HG02642 (cell line): ENCODE measurements at regions not wholly inside any gene's neighbourhood (a gene's known extent, or its start where the extent isn't known, plus 50 kb on each side); places are given as distances from the start of the nearest gene placed in this dataset.
A peak's percentile ranks its signal among the peaks of the same experiment; 100 is the strongest.

Experiments used
- ATAC-seq: cut with Tn5 transposase; IDR thresholded peaks from one replicate; pipeline ENCODE4 v1.9.1; 2021; ENCODE audit warnings: mild to moderate bottlenecking; ENCODE audit not compliant: unreplicated experiment, poor library complexity

DNA sequence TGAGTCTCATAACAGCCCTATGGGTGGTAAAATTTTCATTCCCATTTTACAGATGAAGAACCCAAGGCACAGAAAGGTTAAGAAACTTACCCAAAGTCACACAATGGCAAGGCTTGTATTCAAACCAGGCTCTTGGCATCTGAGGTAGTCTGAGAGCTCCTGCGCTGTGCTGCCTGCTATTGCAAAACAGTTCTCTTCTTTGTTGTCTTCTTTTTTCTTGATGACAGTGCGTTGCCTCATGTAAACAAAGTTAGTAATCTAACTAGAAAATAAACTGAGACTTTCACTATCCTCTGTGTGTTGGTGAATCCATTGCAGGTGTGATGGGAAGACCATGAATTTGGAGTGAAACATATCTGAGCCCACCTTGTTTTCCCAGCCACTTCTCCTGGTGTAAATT, 240.8 kb downstream of the PTEN start:
- ATAC-seq: no peak

DNA sequence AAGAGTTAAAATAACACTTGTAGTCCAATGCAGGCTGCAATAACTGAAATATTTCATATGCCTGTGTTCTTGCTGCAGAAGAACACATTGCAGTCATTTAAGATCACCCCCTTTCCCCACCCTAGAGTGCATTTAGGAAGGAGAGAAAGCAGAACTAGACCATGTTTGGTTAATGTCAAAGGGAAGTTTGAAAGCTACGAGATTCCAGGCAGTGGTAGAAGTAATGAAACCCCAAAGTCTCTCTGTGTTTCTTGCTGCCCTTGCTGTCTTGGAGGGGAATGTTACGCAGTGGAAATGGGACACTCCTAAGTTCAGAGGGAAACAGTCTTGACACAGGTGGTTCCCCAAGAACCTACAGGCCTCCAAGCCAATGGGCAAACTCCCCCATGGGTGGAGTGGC, 242.9 kb downstream of the PTEN start:
- ATAC-seq: no peak

DNA sequence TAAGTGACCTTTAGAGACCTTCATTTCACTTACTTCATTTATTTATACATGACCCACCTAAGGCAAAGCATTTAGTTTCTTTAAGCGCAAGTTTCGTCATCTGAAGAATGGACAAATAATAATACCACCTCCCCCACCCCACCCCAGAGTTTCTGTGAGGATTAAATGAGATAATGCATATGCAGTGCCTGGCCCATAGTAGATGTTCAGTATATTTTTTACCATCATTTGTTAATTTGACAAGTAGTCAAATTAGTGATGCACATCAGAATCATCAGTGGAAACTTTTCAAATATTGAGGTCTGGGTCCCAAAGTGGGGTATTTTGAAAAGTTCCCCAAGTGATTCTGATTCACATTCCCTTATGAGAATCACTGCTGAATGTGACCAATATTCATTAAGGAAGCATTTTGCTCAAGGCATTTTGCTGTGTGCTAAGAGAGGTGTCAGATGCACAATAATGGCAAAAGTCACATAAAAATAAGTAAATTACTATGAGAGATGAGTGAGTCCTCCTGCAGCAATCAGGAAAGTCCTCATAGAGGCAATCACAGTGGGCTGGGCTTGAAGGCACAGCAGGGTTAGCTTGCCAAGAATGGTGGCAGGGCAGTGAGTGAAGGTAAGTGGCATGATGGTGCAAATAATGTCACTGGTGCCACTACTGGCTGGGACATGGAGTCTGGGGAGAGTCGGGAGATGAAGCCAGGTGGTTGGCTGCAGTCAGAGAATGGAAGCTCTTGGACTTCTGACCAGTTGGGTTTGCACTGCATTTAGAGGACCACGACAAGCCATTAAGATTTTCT, 244.1 kb downstream of the PTEN start:
- ATAC-seq: peak; percentile 5

DNA sequence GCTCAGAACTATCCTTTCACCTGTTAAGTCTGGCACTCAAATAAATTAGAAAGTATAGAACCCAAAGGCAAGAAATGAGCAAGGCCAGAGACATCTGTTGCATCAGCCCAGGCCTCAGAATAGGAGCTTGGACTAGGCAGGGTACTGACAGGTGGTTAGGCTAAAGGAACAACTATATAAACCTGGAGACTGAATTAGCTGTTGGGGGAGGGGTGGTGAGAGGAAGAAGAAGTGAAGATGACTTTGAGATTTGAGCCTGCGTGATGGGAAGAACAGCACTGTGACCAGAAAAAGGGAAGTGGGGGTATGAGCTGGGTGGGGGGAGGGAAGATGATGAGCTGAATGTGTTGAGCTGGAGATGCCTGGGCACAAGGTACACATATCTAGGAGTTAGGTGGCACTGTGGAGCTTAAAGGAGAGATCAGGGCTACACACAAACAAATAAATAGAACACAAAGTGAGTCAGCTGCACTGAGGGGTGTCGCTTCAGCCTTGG, 244.7 kb downstream of the PTEN start:
- peak; percentile 49 for ATAC-seq

DNA sequence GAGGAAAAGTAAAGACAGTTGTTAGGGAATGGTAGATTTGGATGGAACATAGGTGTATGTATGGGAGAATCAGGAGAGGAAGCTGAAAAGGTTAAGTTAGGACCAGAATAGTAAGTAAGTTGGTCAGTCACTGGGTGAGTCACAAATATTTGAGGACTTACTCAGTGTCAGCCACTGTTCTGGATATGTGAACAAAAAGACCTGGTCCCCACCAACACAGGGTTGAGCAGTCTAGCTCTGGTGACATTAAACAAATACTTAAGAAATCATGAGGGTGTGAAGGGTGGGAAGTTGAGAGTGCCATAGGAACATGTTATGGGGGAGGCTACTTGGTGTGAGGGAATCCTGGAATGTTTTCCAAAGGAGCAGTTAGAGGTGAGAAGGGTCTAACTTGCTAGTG, 246.9 kb downstream of the PTEN start:
- ATAC-seq: peak; percentile 21

DNA sequence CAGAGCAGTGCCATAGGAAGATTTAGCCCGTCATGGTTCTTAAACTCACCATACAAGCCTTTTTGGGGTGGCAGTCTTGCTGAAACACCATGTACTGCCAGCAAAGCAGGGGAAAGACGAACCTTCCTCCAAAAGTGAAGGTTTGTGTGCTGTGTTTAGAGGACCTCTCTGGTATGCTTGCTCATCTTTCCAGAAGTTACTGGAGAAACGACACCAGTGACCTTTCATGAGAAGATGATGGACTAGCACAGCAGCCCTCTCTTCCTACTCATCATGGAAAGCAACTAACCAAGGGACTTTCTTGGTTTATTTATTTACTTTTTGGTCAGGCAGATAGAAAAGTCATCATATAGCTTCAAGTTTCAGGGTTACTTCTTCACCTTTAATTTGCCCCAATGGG, 247.4 kb downstream of the PTEN start:
- ATAC-seq: peak; percentile 23

DNA sequence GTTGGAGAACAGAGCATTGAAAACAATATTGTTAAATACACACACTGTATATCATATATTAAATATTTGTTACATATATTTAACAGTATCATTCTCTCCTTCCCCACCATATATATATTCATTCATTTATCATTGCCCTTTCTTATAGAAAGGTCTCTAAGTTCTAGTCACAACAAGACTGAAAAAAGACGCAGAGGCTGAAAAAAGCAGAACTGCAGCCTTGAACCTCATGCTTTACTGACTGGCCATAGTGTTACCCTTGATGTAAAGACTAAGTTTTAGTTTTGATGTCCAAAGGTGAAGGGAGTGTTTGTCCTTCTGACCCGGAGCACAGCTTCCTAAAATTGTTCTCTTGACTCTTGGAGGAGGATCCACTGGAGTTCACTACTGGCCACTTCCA, 247.9 kb downstream of the PTEN start:
- no peak for ATAC-seq

DNA sequence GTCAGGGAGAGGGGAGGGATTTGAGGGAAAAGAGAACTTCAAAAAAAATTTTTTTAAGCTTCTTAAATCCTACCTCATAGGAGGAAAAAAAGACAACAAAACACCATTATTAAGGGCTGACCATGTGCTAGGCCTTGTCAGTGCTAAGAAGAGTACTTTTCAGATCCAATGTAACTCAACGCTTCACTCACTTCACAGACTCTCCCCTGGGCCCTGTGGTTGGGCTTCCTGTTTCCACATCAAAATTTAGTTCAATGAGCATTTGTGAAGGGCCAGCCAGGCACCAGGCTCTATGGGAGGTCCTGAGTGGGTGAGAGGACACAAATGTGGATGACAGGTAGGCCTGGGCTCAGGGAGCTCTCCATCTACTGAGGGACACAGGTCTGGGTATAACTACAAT, 249.8 kb downstream of the PTEN start:
- ATAC-seq: peak; percentile 35

DNA sequence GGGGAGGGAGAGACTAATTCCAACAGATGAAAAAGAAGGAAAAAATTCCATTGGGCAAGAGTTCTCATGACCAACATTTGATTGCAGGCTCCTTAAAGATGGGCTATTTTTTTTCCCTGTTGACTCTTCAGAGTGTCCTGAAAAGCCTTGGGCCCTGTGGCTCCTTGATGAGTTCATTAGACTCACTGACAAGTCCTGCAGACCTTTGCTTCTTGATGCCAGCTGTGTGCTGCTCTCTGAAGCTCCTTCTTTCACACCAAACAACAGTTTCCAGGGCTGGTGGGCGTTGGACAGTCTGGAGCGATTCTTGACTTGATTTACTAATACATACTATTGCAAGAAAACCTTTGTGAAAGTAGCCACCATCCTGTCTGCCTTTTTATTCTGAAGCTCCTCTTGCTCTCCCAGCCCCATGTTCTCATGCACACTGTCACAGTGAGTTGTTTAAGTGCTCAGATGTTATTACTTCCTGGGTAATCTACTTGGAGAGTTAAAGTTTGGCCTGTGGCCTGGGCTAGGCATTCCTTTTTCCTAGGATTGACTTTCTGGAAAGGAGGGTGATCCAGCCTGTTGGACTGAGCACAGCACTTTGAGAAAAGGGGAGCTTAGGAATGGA, 250.3 kb downstream of the PTEN start:
- ATAC-seq: no peak

DNA sequence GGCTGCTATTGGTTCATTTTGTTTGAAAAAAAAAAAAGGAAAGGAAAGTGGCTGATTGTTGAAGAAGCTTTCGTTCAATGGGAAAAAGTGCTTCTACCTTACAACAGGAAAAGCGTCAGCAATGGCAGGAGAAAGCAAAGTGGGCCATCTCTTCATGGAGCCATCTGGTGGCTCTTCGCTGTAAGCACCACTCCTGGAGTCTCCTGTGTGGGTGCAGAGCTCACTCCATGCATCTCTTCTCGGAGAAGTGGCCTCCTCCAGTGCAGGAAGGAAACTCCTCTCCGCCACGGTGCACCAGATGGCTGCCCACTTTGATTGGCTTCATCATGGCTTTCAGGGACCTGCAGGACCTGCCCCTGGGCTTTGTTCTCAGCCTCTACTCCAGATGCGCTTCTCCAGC, 250.9 kb downstream of the PTEN start:
- ATAC-seq: no peak

DNA sequence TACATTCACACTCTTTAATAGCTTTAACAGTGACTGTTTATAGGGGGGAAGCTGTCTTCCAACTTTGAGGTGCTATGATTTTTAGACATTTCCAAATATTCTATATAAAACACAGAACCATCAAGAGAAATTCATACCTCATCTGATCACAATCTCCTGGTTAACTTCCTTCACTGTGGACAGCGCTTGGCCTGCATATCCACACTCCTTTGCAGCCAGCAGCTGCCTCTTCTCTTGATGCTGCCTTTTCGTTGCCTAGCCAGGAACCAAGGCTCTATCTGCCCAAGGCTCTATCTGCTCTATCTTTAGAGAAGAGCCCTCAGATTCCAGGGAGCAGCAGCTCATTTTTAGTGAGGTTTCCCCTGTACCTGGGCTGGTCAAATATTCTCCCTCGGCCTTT, 252.0 kb downstream of the PTEN start:
- ATAC-seq: no peak

DNA sequence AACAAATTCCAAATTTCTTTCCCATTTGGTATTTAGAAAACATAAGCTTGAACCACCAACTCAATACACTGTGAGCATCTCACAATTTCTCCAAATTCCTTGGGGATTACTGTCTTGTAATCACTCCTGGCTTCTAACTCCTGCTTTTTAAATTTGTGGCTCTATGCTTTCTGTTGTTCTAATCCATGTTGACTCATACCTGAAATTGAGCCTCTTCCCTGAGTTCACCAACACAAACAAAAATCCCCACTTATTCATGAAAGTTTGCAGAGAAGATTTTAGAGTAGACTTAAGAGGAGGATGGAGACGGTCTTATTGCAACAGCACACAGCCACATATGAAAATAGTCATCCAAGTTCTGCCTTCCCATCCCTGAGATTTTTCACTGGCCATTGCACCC, 252.5 kb downstream of the PTEN start:
- ATAC-seq: no peak

DNA sequence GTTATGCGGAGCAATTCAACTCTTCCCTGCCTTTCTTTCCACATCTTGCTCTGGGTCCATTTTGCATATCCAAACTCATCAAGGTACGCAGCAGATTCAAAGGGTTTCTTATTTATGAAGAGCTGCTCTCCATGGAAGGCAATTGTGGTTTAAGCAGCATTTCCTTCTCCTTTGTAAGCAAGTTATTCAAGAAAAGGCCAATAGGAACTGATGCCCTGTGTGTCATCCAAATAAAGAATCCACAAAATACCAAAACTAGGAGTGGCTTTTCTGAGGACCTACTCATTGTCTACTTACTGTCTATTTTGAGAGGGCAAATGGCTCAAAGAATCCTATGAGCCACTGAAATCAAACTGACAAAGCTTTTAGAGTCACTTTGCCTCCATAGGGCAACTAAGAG, 253.1 kb downstream of the PTEN start:
- no peak for ATAC-seq

DNA sequence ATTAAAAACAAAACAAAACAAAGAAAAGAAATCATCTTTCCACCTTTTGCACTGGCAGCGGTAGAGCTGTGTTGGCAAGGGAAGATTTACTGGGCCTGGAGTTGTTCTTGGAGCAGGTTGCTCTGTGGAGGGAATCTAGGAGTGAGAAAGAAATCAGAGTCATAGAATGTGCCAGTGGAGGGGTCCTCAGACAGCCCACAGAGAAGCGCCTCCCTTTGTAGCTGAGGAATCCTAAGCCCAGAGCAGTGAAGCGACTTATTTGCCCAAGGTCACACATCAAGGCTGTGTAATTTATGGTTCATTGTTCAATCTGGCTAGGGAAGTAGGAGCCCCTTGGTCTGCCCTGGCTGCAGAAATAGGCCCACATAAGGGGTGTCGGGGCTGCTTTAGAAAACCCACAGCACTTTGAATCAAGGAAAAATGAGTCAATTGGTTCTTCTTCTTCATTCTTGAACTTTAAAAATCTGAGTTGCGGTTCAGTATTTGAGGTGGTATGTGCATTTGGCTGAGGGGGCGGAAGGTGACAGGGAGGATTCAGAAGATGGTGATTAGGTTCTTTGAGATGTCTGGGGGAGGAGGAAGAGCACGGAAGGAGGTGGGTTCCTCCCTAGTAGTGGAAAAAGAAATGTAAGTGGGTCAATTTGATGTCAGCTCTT, 253.7 kb downstream of the PTEN start:
- ATAC-seq: peak; percentile 32

DNA sequence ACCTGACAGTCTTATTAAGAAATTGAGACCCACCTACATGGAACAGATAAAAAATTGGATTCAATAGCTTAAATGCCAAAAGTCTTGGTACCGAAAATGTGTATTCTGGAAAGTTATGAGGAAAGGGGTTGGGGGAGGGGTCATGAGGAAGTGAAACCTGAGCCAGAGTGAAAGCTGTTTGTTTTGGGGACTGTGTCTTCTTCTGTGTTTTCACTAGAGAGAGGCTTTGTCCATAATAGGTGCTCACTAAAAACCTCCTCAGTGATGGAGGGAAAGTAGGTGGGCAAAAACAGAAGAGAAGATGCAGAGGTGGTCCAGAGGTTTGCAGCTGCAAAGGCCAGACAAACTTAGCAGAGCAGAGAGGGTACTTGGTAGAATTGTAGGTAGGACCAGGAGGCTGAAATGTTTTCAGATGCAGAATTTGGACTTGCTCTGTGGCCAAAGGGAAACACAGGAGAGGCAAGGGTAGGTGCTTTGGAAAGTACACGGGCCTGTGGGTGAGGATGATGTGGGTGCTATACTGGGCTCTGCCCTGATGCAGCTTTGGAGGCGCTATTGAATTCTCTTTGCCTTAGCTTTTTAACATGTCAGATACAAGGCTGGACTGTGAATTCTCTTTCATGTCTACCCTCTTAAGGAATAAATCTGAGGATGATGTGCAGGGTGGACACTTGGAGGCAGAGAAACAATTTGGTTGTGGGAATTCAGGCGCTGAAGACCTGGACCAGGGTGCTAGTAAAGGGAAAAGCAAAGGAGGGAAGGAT, 254.6 kb downstream of the PTEN start:
- ATAC-seq: no peak

DNA sequence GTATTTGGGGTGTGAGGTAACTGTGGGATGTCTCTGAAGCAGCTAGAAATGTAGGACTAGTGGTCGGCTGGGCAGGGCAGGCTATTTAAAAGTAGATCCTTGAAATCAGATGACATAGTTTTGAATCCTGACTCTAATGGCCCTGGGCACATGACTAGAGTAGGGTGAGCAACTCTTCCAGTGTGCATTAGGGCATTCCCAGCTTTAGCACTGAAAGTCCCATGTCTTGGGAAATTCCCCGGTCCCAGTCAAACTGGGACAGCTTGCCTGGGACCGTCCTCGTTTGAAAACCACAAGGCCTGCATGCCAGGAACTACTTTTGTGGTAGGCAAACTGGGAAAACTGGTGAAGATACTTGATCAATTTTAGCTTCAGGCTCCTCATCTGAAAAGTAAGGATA, 255.3 kb downstream of the PTEN start:
- ATAC-seq: no peak

DNA sequence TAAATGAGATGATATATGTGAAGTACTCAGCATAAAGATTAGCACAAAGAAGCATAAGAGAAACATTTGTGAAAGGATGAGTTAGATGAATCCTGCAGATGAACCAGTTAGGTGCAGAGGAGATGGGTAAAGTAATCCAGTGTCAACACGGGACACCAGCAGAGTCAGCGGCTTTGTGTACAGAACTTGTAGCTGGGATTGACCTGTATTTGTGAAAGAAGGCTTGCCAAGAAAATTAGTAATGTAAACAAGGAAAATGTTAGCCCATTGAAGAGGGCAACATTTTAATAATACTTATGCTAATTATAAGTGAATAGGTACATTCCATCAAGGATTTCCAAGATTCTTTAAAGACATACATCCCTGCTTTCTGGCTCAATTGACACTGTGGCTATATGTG, 255.7 kb downstream of the PTEN start:
- no peak for ATAC-seq

DNA sequence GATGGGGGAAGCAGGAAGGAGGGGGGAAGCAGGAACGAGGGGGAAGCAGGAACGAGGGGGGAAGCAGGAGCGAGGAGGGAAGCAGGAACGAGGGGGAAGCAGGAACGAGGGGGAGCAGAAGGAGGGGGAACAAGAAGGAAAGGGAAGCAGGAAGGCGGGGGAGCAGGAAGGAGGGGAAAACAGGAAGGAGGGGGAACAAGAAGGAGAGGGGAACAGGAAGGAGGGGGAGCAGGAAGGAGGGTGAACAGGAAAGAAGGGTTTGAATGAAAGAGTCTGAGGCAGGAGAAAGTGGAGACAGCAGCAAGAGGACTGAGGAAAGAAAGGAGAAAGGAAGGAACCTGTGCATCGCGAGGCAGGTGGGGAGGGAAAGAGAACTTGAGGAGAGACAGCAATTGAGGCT, 256.6 kb downstream of the PTEN start:
- no peak for ATAC-seq

DNA sequence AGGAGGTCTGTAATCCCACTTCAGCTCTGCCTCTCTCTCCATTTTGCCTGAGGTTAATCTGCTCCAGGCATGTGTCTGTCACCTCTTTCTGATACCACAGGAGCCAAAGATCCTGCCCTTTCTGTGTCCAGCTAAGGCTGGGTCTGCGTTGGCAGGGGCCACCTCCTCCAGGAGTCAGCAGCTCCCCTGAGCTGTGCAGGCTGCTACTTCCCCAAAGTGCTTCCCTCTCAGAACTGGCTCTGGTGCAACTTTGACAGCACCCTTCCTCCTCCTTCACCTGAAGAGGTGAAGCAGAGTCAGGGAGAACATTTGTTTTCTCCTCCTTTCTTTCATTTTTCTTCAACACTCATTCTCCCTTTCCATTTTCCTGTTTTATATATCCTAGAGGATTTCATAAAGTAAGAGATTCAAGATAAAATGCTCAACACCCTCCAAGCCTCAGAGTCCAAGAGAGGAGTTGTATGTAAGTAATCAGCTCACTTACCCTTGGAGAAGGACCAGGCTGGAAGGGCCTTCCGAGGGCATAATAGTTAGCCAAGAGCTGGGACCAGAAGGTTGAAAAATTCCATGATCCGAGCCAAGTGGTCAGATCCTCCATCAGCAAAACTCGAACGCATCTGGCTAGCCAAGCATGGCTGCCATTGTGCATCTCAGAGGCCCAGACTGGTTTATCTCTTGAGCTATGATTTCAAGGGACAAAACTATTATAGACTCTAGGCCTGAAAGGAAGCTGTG, 257.3 kb downstream of the PTEN start:
- no peak for ATAC-seq

DNA sequence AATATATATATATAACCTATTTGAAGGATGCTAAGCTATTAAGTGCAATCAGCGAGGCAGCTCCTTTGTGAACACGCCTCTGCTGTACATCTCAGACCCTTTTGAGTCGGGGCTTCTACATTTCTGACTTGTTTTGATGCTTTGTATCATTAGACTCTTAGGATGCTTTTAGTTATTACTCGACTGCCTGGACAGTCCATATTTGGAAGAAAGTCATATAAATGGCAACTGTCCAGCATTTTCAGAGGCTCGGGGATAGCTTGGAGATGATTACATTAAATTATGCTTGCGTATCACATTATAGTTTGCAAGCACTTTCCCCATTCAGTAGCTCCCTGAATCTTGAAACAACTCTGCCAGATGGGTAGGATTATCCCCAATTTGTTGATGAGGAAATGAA, 257.9 kb downstream of the PTEN start:
- no peak for ATAC-seq
